ENCODE measurements at regions not wholly inside any gene's neighbourhood (a gene's known extent, or its start where the extent isn't known, plus 50 kb on each side); places are given as distances from the start of the nearest gene placed in this dataset.
"Not testable (repeated sequence)": the region's sequence is repeated elsewhere in the genome, so short reads cannot be mapped to it uniquely, and the experiment has no call there.

DNA sequence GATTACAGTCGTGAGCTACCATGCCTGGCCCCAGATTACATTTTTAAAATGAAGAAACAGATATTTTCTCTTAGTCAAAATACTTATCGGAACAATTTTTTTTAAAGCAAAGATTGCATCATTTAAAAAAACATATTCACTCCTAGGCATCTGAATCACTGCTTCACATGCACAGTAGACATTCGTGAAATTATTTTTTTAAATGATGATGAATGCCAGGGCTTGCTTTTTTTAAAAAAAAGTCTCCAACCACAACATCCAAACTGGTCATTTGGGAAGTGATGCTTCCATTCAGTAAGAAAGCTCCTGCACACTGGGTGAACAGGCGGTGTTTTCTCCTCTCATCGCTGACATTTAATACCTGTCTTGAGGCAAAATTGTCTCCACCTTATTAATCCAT, 223.0 kb upstream of the DMRT1 start:
- no peak overlapping the region for H3K27ac Mint-ChIP-seq
- no peaks in the 10 kb centered on the region for H3K36me3 Mint-ChIP-seq (ENCODE audit: low read depth)
- H3K4me3 Mint-ChIP-seq: no peak overlapping the region
- H3K27me3 Mint-ChIP-seq (ENCODE audit: low read depth): no peaks in the 10 kb centered on the region
- peaks cover 3% of the 10 kb centered on the region for H3K4me1 Mint-ChIP-seq (ENCODE audit: low read depth)
- no peaks in the 10 kb centered on the region for H3K9me3 Mint-ChIP-seq

DNA sequence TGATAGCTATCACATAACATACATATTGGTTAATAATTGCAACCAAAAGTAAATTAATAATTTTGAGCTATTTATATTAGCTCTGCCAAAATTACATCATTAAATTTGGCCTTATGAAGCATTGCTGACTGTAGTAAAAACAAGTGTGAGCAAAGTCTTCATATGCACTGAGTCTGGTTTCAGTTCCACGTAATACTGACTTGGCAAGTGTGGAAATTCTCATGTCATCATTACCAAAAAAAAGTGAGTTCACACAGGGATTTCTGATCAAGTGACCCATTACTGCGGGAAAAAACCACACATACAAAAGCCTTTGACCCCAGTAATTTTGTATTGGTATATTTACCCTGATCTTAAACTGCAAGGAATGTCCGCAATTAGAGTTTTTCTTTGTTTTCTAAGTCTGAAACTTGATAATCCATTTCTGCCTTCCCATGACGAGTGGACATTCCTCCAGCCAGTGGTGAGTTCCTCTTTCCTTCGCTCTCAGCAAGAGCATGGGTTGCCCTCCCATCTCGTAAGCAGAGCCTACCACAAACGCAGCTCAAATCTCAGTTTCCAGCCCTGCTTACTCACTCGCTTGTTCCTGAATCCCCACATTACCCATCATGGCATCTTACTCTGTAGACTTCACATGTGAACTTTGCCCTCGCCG, 220.2 kb upstream of the DMRT1 start:
- H3K27ac Mint-ChIP-seq: no peak overlapping the region
- no peak overlapping the region for H3K4me3 Mint-ChIP-seq
- H3K27me3 Mint-ChIP-seq (ENCODE audit: low read depth): peaks cover 4% of the 10 kb centered on the region
- H3K9me3 Mint-ChIP-seq: no peaks in the 10 kb centered on the region
- H3K4me1 Mint-ChIP-seq (ENCODE audit: low read depth): no peaks in the 10 kb centered on the region
- H3K36me3 Mint-ChIP-seq (ENCODE audit: low read depth): no peaks in the 10 kb centered on the region

DNA sequence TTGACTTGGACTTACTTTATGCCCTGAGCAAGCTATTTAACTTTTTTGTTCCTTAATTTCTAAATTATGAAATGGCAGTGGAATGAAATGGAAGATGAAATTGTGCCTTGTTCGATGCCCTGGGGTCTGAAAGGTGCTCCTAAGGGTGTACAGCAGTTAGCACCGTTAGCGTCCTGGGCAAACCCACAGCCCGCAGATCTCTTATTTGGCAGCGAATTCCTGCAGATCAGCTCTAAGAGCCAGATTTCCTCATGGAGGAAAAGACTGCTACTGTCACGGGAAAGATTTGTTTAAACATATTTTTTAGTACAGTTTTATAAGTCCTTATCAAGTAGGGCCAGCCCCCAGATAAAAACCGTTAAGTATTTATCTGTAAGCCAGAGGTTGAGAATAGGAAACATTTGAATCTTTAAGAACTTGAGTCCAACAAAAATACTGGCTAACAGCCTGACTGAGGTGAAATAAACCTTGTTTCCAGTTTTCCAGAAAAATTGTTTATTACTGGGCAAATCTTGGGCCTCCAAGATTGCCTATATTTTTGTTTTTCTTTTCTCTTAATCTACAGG, 216.5 kb upstream of the DMRT1 start:
- H3K27me3 Mint-ChIP-seq (ENCODE audit: low read depth): peaks cover 4% of the 10 kb centered on the region
- no peaks in the 10 kb centered on the region for H3K9me3 Mint-ChIP-seq
- H3K36me3 Mint-ChIP-seq (ENCODE audit: low read depth): no peaks in the 10 kb centered on the region
- H3K27ac Mint-ChIP-seq: no peak overlapping the region
- H3K4me1 Mint-ChIP-seq (ENCODE audit: low read depth): peaks cover 5% of the 10 kb centered on the region
- H3K4me3 Mint-ChIP-seq: no peak overlapping the region

DNA sequence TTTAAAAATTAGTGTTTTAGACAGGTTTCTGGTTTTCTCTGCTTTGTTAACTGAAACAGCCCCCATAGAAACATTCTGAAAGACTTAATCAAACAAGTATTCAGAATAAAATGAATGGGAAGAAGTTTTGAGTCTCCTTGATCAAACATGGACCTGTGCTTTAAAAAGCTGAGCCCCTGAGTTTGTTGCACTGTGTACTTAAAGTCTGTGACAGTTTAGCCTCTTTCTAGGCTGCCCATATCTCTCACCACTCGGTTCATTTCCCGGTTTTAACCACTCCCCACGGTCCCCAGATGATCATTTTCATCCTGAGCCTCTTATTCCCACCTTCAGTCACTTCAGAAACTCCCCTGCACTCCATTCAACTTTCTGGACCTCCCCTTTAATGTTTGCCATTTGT, 215.9 kb upstream of the DMRT1 start:
- Mint-ChIP-seq H3K4me3 (no peak overlapping the region), H3K27ac (no peak overlapping the region), H3K27me3 (ENCODE audit: low read depth) (peaks cover 4% of the 10 kb centered on the region), H3K9me3 (no peaks in the 10 kb centered on the region), H3K36me3 (ENCODE audit: low read depth) (no peaks in the 10 kb centered on the region), H3K4me1 (ENCODE audit: low read depth) (peaks cover 5% of the 10 kb centered on the region)

DNA sequence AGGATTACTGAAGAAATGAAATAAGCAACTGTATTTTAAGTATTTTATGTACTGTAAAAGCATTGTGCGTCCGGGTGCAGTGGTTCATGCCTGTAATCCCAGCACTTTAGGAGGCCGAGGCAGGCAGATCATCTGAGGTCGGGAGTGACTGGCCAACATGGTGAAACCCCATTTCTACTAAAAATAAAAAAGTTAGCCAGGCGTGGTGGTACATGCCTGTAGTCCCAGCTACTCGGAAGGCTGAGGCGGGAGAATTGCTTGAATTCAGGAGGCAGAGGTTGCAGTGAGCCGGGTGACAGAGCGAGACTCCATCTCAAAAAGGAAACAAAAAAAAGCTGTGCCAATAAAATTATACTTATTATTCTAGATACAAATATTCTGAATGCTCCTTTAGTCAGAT, 215.4 kb upstream of the DMRT1 start:
- H3K27ac Mint-ChIP-seq; H3K4me1 Mint-ChIP-seq (ENCODE audit: low read depth); H3K9me3 Mint-ChIP-seq; H3K27me3 Mint-ChIP-seq (ENCODE audit: low read depth); H3K36me3 Mint-ChIP-seq (ENCODE audit: low read depth); H3K4me3 Mint-ChIP-seq: not testable (repeated sequence)

DNA sequence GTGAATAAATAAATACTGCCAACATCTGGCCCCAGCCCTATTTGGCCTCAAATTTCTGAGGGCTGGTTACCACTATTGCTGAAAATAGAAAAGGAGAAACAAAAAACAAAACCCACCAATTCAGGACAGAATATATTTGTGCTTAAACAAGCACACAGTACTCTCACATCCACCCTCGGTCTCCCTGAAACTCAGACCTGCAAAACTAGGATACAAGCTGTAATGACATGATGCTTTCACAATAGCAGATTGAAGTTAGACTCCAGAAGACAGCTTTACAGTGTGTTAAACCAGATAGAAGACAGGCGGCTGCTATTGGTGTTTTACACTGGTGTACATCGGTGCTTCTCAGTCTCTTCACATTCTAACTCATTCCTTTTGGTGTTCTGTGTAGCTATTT, 214.9 kb upstream of the DMRT1 start:
- Mint-ChIP-seq H3K4me3 (no peak overlapping the region), H3K27ac (no peak overlapping the region), H3K4me1 (ENCODE audit: low read depth) (peaks cover 8% of the 10 kb centered on the region), H3K27me3 (ENCODE audit: low read depth) (peaks cover 4% of the 10 kb centered on the region), H3K36me3 (ENCODE audit: low read depth) (no peaks in the 10 kb centered on the region), H3K9me3 (no peaks in the 10 kb centered on the region)

DNA sequence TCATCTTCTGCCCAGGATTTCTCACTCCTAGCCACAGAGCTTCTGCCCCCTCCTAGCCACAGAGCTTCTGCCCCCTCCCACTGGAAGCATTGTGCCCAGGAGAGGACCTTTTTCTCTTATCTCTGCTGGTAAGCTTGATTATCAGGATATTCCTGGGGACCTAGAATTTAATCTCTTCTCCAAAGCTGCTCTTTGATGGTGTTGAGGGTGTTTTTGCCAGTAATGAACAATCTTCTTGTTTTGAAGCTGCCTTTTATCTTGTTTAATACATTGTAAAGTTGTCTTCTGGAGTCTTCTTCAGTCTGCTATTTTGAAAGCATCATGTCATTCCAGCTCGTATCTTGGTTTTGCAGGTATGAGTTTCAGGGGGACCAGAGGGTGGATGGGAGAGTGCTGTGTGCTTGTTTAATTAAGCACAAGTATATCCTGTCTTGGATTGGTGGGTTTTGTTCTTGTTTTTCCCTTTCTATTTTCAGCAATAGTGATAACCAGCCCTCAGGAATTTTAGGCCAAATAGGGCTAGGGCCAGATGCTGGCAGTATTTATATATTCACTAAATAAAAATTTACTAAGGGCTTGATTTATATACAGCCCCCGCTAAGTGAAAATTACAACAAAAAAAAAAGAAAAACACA, 214.0 kb upstream of the DMRT1 start:
- Mint-ChIP-seq H3K27me3 (ENCODE audit: low read depth) (peaks cover 4% of the 10 kb centered on the region), H3K27ac (no peak overlapping the region), H3K4me3 (no peak overlapping the region), H3K36me3 (ENCODE audit: low read depth) (no peaks in the 10 kb centered on the region), H3K9me3 (no peaks in the 10 kb centered on the region), H3K4me1 (ENCODE audit: low read depth) (peaks cover 9% of the 10 kb centered on the region)

DNA sequence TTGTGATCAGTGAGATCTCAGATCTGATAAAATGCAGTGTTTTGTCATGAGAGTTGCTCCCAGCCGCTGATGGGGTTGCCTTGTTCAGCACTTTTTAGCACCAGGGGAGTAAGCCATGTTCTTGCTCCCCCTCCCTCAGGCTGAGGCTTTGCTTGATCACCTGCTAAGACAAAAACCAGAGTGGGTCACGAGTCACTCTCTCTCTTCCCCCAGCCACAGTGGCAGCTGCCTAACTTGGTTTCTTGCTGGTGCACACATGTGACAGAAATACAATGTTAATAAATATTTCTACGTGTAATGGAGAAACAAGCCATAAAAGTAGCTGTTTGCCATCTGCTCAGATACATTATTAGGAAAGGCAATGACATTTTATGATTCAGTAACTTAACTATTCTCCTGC, 212.4 kb upstream of the DMRT1 start:
- Mint-ChIP-seq H3K27ac (no peak overlapping the region), H3K9me3 (no peaks in the 10 kb centered on the region), H3K4me3 (no peak overlapping the region), H3K27me3 (ENCODE audit: low read depth) (no peaks in the 10 kb centered on the region), H3K4me1 (ENCODE audit: low read depth) (peaks cover 9% of the 10 kb centered on the region), H3K36me3 (ENCODE audit: low read depth) (no peaks in the 10 kb centered on the region)

DNA sequence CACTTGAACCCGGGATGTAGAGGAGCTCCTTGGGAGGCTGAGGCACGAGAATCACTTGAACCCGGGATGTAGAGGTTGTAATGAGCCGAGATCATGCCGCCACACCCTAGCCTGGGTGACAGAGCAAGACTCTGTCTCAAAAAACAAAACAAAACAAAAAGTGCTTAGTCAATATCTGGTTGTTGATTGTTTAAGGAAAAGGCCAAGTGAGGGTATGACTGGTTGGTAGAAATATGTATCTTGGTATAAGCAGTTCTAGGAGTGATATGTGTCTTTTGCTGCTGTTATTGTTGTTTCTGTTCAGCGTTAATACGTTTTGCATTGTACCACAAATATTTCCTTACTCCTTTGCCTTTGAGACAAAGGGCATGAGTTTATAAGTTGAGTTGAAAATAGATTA, 210.7 kb upstream of the DMRT1 start:
- Mint-ChIP-seq H3K4me3 (no peak overlapping the region), H3K36me3 (ENCODE audit: low read depth) (no peaks in the 10 kb centered on the region), H3K27ac (no peak overlapping the region), H3K4me1 (ENCODE audit: low read depth) (peaks cover 9% of the 10 kb centered on the region), H3K9me3 (no peaks in the 10 kb centered on the region), H3K27me3 (ENCODE audit: low read depth) (no peaks in the 10 kb centered on the region)

DNA sequence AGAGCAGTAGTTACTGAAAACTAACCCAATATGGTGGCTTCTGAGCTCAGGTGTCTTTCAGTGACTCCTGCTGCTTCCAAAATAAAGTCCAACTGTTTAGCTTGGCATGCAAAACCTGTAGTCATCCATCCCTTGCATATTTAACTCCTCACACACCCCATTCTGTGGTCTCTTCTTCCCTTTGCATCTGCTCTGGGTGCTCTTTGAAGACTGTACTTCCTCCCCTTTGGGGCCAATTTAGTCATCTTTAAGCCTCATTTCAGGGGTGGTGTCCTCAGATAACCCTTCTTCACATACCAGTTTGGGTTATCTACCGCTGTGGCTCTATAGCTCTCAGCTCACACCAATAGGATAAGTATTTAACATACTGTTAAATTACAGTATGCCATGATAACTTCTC, 209.9 kb upstream of the DMRT1 start:
- H3K27ac Mint-ChIP-seq: no peak overlapping the region
- H3K36me3 Mint-ChIP-seq (ENCODE audit: low read depth): no peaks in the 10 kb centered on the region
- no peaks in the 10 kb centered on the region for H3K27me3 Mint-ChIP-seq (ENCODE audit: low read depth)
- H3K9me3 Mint-ChIP-seq: no peaks in the 10 kb centered on the region
- H3K4me3 Mint-ChIP-seq: no peak overlapping the region
- H3K4me1 Mint-ChIP-seq (ENCODE audit: low read depth): peaks cover 9% of the 10 kb centered on the region

DNA sequence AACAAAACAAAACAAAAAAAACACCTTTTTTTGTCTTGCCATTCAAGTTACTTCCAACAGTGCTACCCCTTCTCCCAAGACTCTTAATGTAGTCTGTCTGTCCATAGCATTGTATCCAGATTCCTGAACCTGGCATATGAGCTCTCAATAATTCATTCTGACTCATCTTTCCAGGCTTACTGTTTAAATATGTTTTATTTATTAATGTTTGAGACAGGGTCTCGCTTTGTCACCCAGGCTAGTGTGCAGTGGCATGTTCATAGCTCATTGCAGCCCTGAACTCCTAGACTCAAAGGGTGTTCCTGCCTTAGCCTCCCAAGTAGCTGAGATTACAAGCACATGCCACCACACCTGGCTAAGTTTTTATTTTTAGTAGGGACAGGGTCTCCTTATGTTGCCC, 208.0 kb upstream of the DMRT1 start:
- no peak overlapping the region for H3K27ac Mint-ChIP-seq
- no peaks in the 10 kb centered on the region for H3K9me3 Mint-ChIP-seq
- H3K27me3 Mint-ChIP-seq (ENCODE audit: low read depth): no peaks in the 10 kb centered on the region
- no peaks in the 10 kb centered on the region for H3K36me3 Mint-ChIP-seq (ENCODE audit: low read depth)
- peaks cover 9% of the 10 kb centered on the region for H3K4me1 Mint-ChIP-seq (ENCODE audit: low read depth)
- no peak overlapping the region for H3K4me3 Mint-ChIP-seq

DNA sequence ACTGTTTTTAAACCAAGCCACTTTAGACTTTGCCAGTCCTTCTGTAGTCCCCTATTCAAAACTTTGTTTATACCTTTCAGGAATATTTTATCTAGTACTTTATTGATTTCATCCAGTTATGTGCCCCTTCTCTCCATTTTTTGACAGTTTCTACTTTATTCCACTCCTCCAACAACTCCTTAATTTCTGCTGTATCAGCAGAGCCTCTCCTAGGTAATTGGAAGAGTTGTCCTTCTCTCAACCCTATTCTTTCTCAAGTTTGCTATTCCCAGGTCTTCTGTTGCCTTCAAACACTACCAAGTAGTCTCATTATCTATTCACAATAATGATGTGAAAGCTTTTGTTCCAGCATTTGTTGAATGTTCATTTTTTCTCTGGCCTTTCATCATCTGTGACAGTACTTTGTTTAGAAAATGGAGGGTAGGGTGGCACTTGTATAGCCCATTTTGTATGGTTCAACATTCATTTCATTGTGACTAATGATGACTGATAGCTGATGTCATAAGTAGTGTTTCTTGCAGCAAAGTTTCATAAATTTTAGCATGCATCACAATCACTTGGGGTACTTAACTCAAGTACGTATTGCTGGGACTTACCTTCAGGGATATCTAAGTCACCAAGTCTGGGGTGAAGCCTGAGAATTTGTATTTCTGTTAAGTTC, 204.4 kb upstream of the DMRT1 start:
- no peaks in the 10 kb centered on the region for H3K9me3 Mint-ChIP-seq
- H3K4me1 Mint-ChIP-seq (ENCODE audit: low read depth): peaks cover 1% of the 10 kb centered on the region
- H3K4me3 Mint-ChIP-seq: no peak overlapping the region
- no peaks in the 10 kb centered on the region for H3K36me3 Mint-ChIP-seq (ENCODE audit: low read depth)
- H3K27me3 Mint-ChIP-seq (ENCODE audit: low read depth): no peaks in the 10 kb centered on the region
- no peak overlapping the region for H3K27ac Mint-ChIP-seq

DNA sequence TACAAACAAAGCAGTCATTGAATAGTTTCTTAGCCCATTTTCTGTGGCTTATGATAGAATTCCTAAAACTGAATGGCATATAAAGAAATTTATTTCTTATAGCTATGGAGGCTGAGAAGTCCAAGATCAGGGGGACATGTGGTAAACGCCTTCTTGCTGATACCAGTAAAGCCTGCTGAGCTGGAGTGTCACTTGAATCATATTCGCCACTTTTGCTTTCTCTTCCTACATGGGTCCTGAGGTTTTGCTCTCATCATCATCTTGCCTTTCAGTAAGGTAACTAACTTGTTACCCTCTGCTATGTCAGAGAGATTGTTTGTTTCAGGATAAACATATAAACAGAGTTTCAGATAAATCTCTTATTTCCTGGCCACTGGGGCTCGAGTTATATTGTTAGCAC, 203.3 kb upstream of the DMRT1 start:
- no peak overlapping the region for H3K27ac Mint-ChIP-seq
- peaks cover 3% of the 10 kb centered on the region for H3K4me1 Mint-ChIP-seq (ENCODE audit: low read depth)

DNA sequence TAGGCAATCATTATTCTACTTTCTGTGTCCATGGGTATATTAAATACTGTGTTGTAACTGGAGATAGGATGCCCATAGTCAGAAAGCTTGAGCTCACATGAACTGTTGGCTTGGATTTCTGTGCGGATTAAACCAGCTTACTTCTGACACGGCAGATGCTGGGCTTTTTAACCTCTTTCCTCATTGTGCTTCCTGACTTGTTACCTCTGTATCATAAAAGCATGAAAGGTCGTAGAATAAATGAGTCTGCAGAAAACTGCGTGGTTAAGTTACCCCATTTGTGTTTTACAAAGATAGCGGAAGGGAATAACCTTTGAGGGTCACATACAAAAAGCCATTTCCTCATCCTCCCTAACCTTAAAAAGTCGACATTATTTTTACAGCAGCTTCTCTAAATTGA, 199.5 kb upstream of the DMRT1 start:
- no peaks in the 10 kb centered on the region for H3K27me3 Mint-ChIP-seq (ENCODE audit: low read depth)
- no peaks in the 10 kb centered on the region for H3K9me3 Mint-ChIP-seq
- no peaks in the 10 kb centered on the region for H3K36me3 Mint-ChIP-seq (ENCODE audit: low read depth)
- H3K4me1 Mint-ChIP-seq (ENCODE audit: low read depth): peaks cover 3% of the 10 kb centered on the region
- no peak overlapping the region for H3K4me3 Mint-ChIP-seq
- H3K27ac Mint-ChIP-seq: no peak overlapping the region

More for the DNA sequence above, 203.3 kb upstream of the DMRT1 start:
- no peak overlapping the region for H3K4me3 Mint-ChIP-seq
- no peaks in the 10 kb centered on the region for H3K36me3 Mint-ChIP-seq (ENCODE audit: low read depth)
- H3K27me3 Mint-ChIP-seq (ENCODE audit: low read depth): no peaks in the 10 kb centered on the region
- H3K9me3 Mint-ChIP-seq: no peaks in the 10 kb centered on the region

DNA sequence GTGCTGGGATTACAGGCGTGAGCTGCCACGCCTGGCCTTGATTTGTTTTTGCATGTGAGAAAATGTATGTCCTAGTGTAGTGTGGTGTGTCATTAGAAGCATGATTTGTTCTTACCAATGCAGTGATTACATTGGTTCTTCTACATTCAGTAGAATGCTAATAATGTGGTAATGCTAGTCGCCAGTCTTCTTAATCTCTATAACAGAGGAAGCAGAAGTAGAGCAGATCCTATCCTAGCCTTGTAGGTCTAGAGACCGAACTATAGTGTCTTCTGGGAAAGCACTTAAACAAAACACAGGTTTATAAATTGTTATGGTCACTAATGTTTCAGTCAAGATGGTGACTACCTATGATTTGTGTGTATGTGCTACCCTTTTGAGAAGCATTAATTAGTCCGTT, 197.5 kb upstream of the DMRT1 start:
- Mint-ChIP-seq H3K36me3 (ENCODE audit: low read depth) (no peaks in the 10 kb centered on the region), H3K4me3 (no peak overlapping the region), H3K9me3 (no peaks in the 10 kb centered on the region)

More for the DNA sequence above, 197.5 kb upstream of the DMRT1 start:
- Mint-ChIP-seq H3K27ac (no peak overlapping the region), H3K27me3 (ENCODE audit: low read depth) (no peaks in the 10 kb centered on the region), H3K4me1 (ENCODE audit: low read depth) (peaks cover 3% of the 10 kb centered on the region)

All from T-helper 1 cell treated with Interleukin-12 subunit alpha and Interleukin-12 subunit beta and Interleukin-4 antibody, amounts not matched to agents 30 μg/mL and 1 μg/mL, for 36 hours (primary cell).